Neuronal stem cell (in vitro differentiated cells): ENCODE measurements at regions not wholly inside any gene's neighbourhood (a gene's known extent, or its start where the extent isn't known, plus 50 kb on each side); places are given as distances from the start of the nearest gene placed in this dataset.

Experiments used
- DNase-seq: peaks from one replicate; pipeline ENCODE4 v3.0.0-alpha.2; 2013; ENCODE audit warnings: low spot score
- H2AFZ ChIP-seq: one replicate; pipeline ENCODE4 v1.6.1; 2013; ENCODE audit warnings: mild to moderate bottlenecking, low read length, inconsistent platforms
- H2AK5ac ChIP-seq: 2 replicates; pipeline ENCODE4 v1.6.1; 2013; ENCODE audit warnings: low read depth, mild to moderate bottlenecking, inconsistent platforms, low read length, moderate library complexity, mixed read lengths
- H2BK120ac ChIP-seq: 2 replicates; pipeline ENCODE4 v1.6.1; 2013; ENCODE audit warnings: low read depth, mild to moderate bottlenecking, inconsistent platforms, low read length, moderate library complexity, mixed read lengths
- H2BK12ac ChIP-seq: one replicate; pipeline ENCODE4 v1.6.1; 2013; ENCODE audit warnings: low read length, inconsistent platforms
- H2BK15ac ChIP-seq: 2 replicates; pipeline ENCODE4 v1.6.1; 2013; ENCODE audit warnings: mild to moderate bottlenecking, low read length, inconsistent platforms, mixed read lengths
- H2BK5ac ChIP-seq: one replicate; pipeline ENCODE4 v1.6.1; 2013; ENCODE audit warnings: inconsistent platforms, mild to moderate bottlenecking, low read length, moderate library complexity
- H3K14ac ChIP-seq: one replicate; pipeline ENCODE4 v1.6.1; 2013; ENCODE audit warnings: low read length, inconsistent platforms
- H3K18ac ChIP-seq: 2 replicates; pipeline ENCODE4 v1.6.1; 2013; ENCODE audit warnings: low read length, inconsistent platforms
- H3K23ac ChIP-seq: 2 replicates; pipeline ENCODE4 v1.6.1; 2013; ENCODE audit warnings: low read depth, mild to moderate bottlenecking, mixed read lengths, low read length, inconsistent platforms; ENCODE audit not compliant: poor library complexity
- H3K27ac ChIP-seq: replicated peaks from 3 replicates; pipeline ENCODE4 v1.5.1; 2013; ENCODE audit warnings: low read length, inconsistent platforms
- H3K27me3 ChIP-seq, 3 experiments: 2 replicates each; pipeline ENCODE4 v1.6.1; 2013; ENCODE audit warnings: low read length in 3 of 3, mild to moderate bottlenecking in 2 of 3, inconsistent platforms in 1 of 3, low read depth in 1 of 3, mixed read lengths in 1 of 3, moderate library complexity in 1 of 3; ENCODE audit not compliant: control insufficient read depth in 3 of 3, insufficient read depth in 3 of 3
- H3K36me3 ChIP-seq, 2 donors: replicated peaks in 1 of 2; 2 replicates each; pipeline ENCODE4 v1.6.1; 2013; ENCODE audit warnings: low read length in 2 of 2; ENCODE audit not compliant: control insufficient read depth in 2 of 2, insufficient read depth in 2 of 2
- H3K4ac ChIP-seq: 2 replicates; pipeline ENCODE4 v1.6.1; 2013; ENCODE audit warnings: inconsistent platforms, mild to moderate bottlenecking, low read length, moderate library complexity
- H3K4me1 ChIP-seq, 2 donors: 1 replicate in 1 of 2; 2 replicates in 1 of 2; pipeline ENCODE4 v1.6.1; 2013; ENCODE audit warnings: low read length in 2 of 2, low read depth in 1 of 2; ENCODE audit not compliant: control insufficient read depth in 2 of 2, insufficient read depth in 1 of 2
- H3K4me2 ChIP-seq: one replicate; pipeline ENCODE4 v1.6.1; 2013; ENCODE audit warnings: mild to moderate bottlenecking, low read length, inconsistent platforms; ENCODE audit not compliant: insufficient read depth, poor library complexity, severe bottlenecking
- H3K4me3 ChIP-seq, 2 donors: 2 replicates each; pipeline ENCODE4 v1.5.1; 2013; ENCODE audit warnings: low read length in 2 of 2, mild to moderate bottlenecking in 2 of 2, inconsistent platforms in 1 of 2, moderate library complexity in 1 of 2
- H3K79me1 ChIP-seq: one replicate; pipeline ENCODE4 v1.6.1; 2013; ENCODE audit warnings: low read depth, mild to moderate bottlenecking, inconsistent platforms, low read length, moderate library complexity
- H3K9ac ChIP-seq: one replicate; pipeline ENCODE4 v1.6.1; 2013; ENCODE audit warnings: mild to moderate bottlenecking, low read depth, low read length, inconsistent platforms; ENCODE audit not compliant: poor library complexity
- H3K9me3 ChIP-seq, 2 donors: replicated peaks in 1 of 2; 2 replicates each; pipeline versions ENCODE3 to v1.6.1; 2013; ENCODE audit warnings: low read length in 2 of 2, mild to moderate bottlenecking in 2 of 2, inconsistent platforms in 1 of 2, low read depth in 1 of 2, mixed read lengths in 1 of 2, moderate library complexity in 1 of 2; ENCODE audit not compliant: control insufficient read depth in 2 of 2, insufficient read depth in 1 of 2
- H4K8ac ChIP-seq: one replicate; pipeline ENCODE4 v1.6.1; 2013; ENCODE audit warnings: low read depth, mild to moderate bottlenecking, inconsistent platforms, low read length, moderate library complexity
- H4K91ac ChIP-seq: one replicate; pipeline ENCODE4 v1.6.1; 2013; ENCODE audit warnings: low read length, low read depth, mild to moderate bottlenecking, inconsistent platforms; ENCODE audit not compliant: poor library complexity
- WGBS, 2 donors: extraction: QIAGEN DNeasy Blood & Tissue Kit; methylation state at CpG; one replicate each; pipeline ENCODE4 v1.1.7; 2013; ENCODE audit warnings: missing lambda C conversion rate in 2 of 2, mixed read lengths in 1 of 2; ENCODE audit not compliant: insufficient read length in 2 of 2, insufficient replicate concordance in 1 of 2; ENCODE audit errors: extremely low coverage in 2 of 2; 5-methylcytosine and 5-hydroxymethylcytosine counted together

DNA sequence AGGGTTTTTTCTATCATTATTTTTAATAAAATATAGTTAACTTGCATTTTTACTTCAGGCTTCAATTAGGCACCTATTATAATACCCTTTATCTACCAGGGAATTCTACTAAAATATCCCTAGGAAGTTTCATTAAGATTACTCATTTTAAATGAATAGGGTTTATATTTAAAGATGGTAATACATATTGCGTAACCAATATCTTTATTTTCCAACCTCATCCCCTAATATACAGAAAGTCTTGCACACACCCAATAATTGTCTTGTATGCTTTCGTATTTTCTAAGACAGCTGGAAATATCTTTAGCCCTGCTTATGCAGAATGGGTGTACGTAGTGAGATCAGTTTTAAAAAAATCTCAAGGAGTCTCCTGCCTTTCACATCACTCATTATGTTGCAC lies 1186.8 kb downstream of the TECRL start:
- Histone ChIP-seq H3K36me3 (no peaks in the 10 kb centered on the region), H3K27me3 (no peaks in the 10 kb centered on the region)
- no CpG with 5 or more reads among the region's 3 CpGs for whole genome bisulfite sequencing, 2 donors

GRCh38 chr4:63221477-63221876 lies 1187.8 kb downstream of the TECRL start:
- H4K91ac ChIP-seq, result no peak overlapping the region
- H2AK5ac ChIP-seq, result no peak overlapping the region
- no peak overlapping the region for H2AFZ ChIP-seq
- no peak overlapping the region for H2BK120ac ChIP-seq
- H3K4me3 ChIP-seq, result no peak overlapping the region
- H3K9me3 ChIP-seq, result peaks cover 0 to 6% of the 10 kb centered on the region in 2 donors
- H2BK12ac ChIP-seq, result no peak overlapping the region
- no peak overlapping the region for H2BK15ac ChIP-seq
- WGBS, 2 donors, result no CpG with 5 or more reads among the region's 1 CpG
- H3K4ac ChIP-seq, result no peak overlapping the region
- H3K36me3 ChIP-seq, result no peaks in the 10 kb centered on the region
- H3K14ac ChIP-seq, result no peak overlapping the region
- H3K27ac ChIP-seq, result no peak overlapping the region
- H3K79me1 ChIP-seq, result no peaks in the 10 kb centered on the region
- no peak for DNase-seq
- H3K4me2 ChIP-seq, result no peak overlapping the region
- H3K27me3 ChIP-seq, result no peaks in the 10 kb centered on the region
- peaks cover 6 to 12% of the 10 kb centered on the region in 2 donors for H3K4me1 ChIP-seq
- no peak overlapping the region for H3K9ac ChIP-seq
- H3K18ac ChIP-seq, result no peak overlapping the region
- no peak overlapping the region for H3K23ac ChIP-seq
- no peak overlapping the region for H2BK5ac ChIP-seq
- H4K8ac ChIP-seq, result no peak overlapping the region

More for the DNA sequence above, 1186.8 kb downstream of the TECRL start:
- no peak for DNase-seq
- H2AFZ ChIP-seq, result no peak overlapping the region
- no peak overlapping the region for H4K8ac ChIP-seq
- no peak overlapping the region for H2BK120ac ChIP-seq
- no peak overlapping the region for H3K4me3 ChIP-seq
- no peak overlapping the region for H4K91ac ChIP-seq
- no peak overlapping the region for H2BK12ac ChIP-seq
- no peak overlapping the region for H3K4me2 ChIP-seq
- no peak overlapping the region for H3K14ac ChIP-seq
- H2BK5ac ChIP-seq, result no peak overlapping the region
- H3K18ac ChIP-seq, result no peak overlapping the region
- peaks cover 0 to 12% of the 10 kb centered on the region in 2 donors for H3K9me3 ChIP-seq
- no peak overlapping the region for H2AK5ac ChIP-seq
- H3K4ac ChIP-seq, result no peak overlapping the region
- peaks cover 6 to 13% of the 10 kb centered on the region in 2 donors for H3K4me1 ChIP-seq
- H3K27ac ChIP-seq, result no peak overlapping the region
- H3K79me1 ChIP-seq, result no peaks in the 10 kb centered on the region
- H3K23ac ChIP-seq, result no peak overlapping the region
- no peak overlapping the region for H2BK15ac ChIP-seq
- no peak overlapping the region for H3K9ac ChIP-seq

DNA sequence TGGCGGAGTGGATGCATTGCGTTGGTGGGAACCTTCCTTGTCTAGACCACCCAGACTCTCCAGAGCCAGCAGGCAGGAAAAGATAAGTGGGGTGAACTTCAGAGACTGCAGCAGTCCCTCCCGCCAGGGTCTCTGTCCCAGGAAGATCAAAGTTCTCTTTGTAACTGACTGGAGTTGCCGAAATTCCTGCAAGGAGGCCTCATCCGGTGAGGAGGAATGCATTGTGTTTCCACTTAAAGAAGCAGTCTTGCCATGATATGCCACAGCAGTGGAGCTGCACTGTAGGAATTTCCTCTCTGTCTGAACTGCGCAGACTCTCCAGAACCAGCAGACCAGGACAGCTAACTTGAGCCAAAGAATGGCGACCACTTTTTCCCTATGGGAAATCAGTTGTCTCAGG lies 1190.4 kb downstream of the TECRL start:
- no peak overlapping the region for H2AK5ac ChIP-seq
- no peak overlapping the region for H2BK120ac ChIP-seq
- WGBS, 2 donors, result no CpG with 5 or more reads among the region's 7 CpGs
- H3K9me3 ChIP-seq, result peaks cover 0 to 6% of the 10 kb centered on the region in 2 donors
- H2AFZ ChIP-seq, result peak overlapping the region; percentile 89
- no peak overlapping the region for H2BK5ac ChIP-seq
- no peak overlapping the region for H3K4ac ChIP-seq
- H2BK12ac ChIP-seq, result no peak overlapping the region
- H3K36me3 ChIP-seq, result no peaks in the 10 kb centered on the region
- peak; percentile 15 for DNase-seq
- H2BK15ac ChIP-seq, result no peak overlapping the region
- no peak overlapping the region for H3K4me3 ChIP-seq
- H3K79me1 ChIP-seq, result no peaks in the 10 kb centered on the region
- no peak overlapping the region for H3K23ac ChIP-seq
- no peak overlapping the region for H3K9ac ChIP-seq
- H3K27me3 ChIP-seq, result no peaks in the 10 kb centered on the region
- H4K91ac ChIP-seq, result no peak overlapping the region
- H3K4me1 ChIP-seq, result peaks cover 3 to 7% of the 10 kb centered on the region in 2 donors
- H4K8ac ChIP-seq, result no peak overlapping the region
- no peak overlapping the region for H3K4me2 ChIP-seq
- H3K18ac ChIP-seq, result no peak overlapping the region
- H3K27ac ChIP-seq, result no peak overlapping the region
- no peak overlapping the region for H3K14ac ChIP-seq

DNA sequence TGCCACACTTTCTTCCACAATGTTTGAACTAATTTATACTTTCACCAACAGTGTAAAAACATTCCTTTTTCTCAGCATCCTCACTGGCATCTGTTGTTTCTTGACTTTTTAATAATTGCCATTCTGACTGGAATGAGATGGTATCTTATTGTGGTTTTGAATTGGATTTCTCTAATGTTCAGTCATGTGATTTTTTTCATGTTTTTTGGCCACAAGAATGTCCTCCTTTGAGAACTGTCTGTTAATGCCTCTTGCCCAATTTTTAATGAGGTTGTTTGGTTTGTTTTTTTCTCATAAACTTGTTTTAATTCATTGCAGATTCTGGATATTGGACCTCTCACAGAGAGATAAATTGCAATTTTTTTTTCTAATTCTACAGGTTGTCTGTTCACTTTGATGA lies 1195.2 kb downstream of the TECRL start:
- peaks cover 2 to 7% of the 10 kb centered on the region in 2 donors for H3K4me1 ChIP-seq
- no peak for DNase-seq

More for the DNA sequence above, 1195.2 kb downstream of the TECRL start:
- no peaks in the 10 kb centered on the region for H3K27me3 ChIP-seq
- no peak overlapping the region for H2BK15ac ChIP-seq
- H2AK5ac ChIP-seq, result no peak overlapping the region
- H2BK5ac ChIP-seq, result no peak overlapping the region
- no peak overlapping the region for H3K4me3 ChIP-seq
- no peak overlapping the region for H3K23ac ChIP-seq
- no peak overlapping the region for H3K4me2 ChIP-seq
- H3K36me3 ChIP-seq, result no peaks in the 10 kb centered on the region
- H3K9me3 ChIP-seq, result peaks cover 0 to 6% of the 10 kb centered on the region in 2 donors
- no peak overlapping the region for H2BK120ac ChIP-seq
- H3K18ac ChIP-seq, result no peak overlapping the region
- no peak overlapping the region for H3K4ac ChIP-seq
- H3K14ac ChIP-seq, result no peak overlapping the region
- no peak overlapping the region for H3K27ac ChIP-seq
- H3K9ac ChIP-seq, result no peak overlapping the region
- H2AFZ ChIP-seq, result no peak overlapping the region
- no peak overlapping the region for H2BK12ac ChIP-seq
- H3K79me1 ChIP-seq, result no peaks in the 10 kb centered on the region
- no peak overlapping the region for H4K8ac ChIP-seq
- no peak overlapping the region for H4K91ac ChIP-seq
